ENCODE measurements at regions not wholly inside any gene's neighbourhood (a gene's known extent, or its start where the extent isn't known, plus 50 kb on each side); places are given as distances from the start of the nearest gene placed in this dataset.

GRCh38 chr5:125549322-125549911, 803.0 kb upstream of the ZNF608 start:
- DNase-seq (ENCODE audit: extremely low spot score), result no peak
- WGBS, result 40% methylated on average over 2 of the region's 2 CpGs
- Histone ChIP-seq H3K4me3 (ENCODE audit: low read depth, low read length) (no peak overlapping the region), H3K4me1 (ENCODE audit: insufficient read depth) (peaks cover 2% of the 10 kb centered on the region), H3K27ac (ENCODE audit: low read depth) (no peak overlapping the region), H3K36me3 (ENCODE audit: insufficient read depth) (no peaks in the 10 kb centered on the region)

GRCh38 chr5:125550274-125550673, 803.8 kb upstream of the ZNF608 start:
- Histone ChIP-seq H3K27ac (ENCODE audit: low read depth) (no peak overlapping the region), H3K4me1 (ENCODE audit: insufficient read depth) (peaks cover 2% of the 10 kb centered on the region), H3K4me3 (ENCODE audit: low read depth, low read length) (no peak overlapping the region), H3K36me3 (ENCODE audit: insufficient read depth) (no peaks in the 10 kb centered on the region)
- WGBS, result 14% methylated on average over 2 of the region's 2 CpGs
- no peak for DNase-seq (ENCODE audit: extremely low spot score)

GRCh38 chr5:125551246-125551645, 804.8 kb upstream of the ZNF608 start:
- DNase-seq (ENCODE audit: extremely low spot score), result no peak
- H3K4me1 ChIP-seq (ENCODE audit: insufficient read depth), result peaks cover 2% of the 10 kb centered on the region
- H3K4me3 ChIP-seq (ENCODE audit: low read depth, low read length), result no peak overlapping the region
- no peaks in the 10 kb centered on the region for H3K36me3 ChIP-seq (ENCODE audit: insufficient read depth)
- no peak overlapping the region for H3K27ac ChIP-seq (ENCODE audit: low read depth)

- DNase-seq (ENCODE audit: extremely low spot score), result no peak
- 96% methylated on average over 4 of the region's 4 CpGs for WGBS
- H3K4me1 ChIP-seq (ENCODE audit: insufficient read depth), result peaks cover 2% of the 10 kb centered on the region
- H3K27ac ChIP-seq (ENCODE audit: low read depth), result no peak overlapping the region
- H3K4me3 ChIP-seq (ENCODE audit: low read depth, low read length), result no peak overlapping the region
- no peaks in the 10 kb centered on the region for H3K36me3 ChIP-seq (ENCODE audit: insufficient read depth)
Observed at GRCh38 chr5:125551797-125552196, 805.4 kb upstream of the ZNF608 start.

GRCh38 chr5:125552486-125552885, 806.0 kb upstream of the ZNF608 start:
- Histone ChIP-seq H3K4me1 (ENCODE audit: insufficient read depth) (peaks cover 2% of the 10 kb centered on the region), H3K27ac (ENCODE audit: low read depth) (no peak overlapping the region), H3K4me3 (ENCODE audit: low read depth, low read length) (no peak overlapping the region), H3K36me3 (ENCODE audit: insufficient read depth) (no peaks in the 10 kb centered on the region)
- no peak for DNase-seq (ENCODE audit: extremely low spot score)
- WGBS, result 86% methylated on average over 1 of the region's 1 CpG

GRCh38 chr5:125554355-125554754, 807.9 kb upstream of the ZNF608 start:
- no peak overlapping the region for H3K4me3 ChIP-seq (ENCODE audit: low read depth, low read length)
- no peak overlapping the region for H3K27ac ChIP-seq (ENCODE audit: low read depth)
- H3K36me3 ChIP-seq (ENCODE audit: insufficient read depth), result no peaks in the 10 kb centered on the region
- no peaks in the 10 kb centered on the region for H3K4me1 ChIP-seq (ENCODE audit: insufficient read depth)
- DNase-seq (ENCODE audit: extremely low spot score), result no peak
- 86% methylated on average over 2 of the region's 2 CpGs for WGBS

GRCh38 chr5:125555591-125555990, 809.2 kb upstream of the ZNF608 start:
- no peak overlapping the region for H3K27ac ChIP-seq (ENCODE audit: low read depth)
- WGBS, result 95% methylated on average over 4 of the region's 4 CpGs
- no peaks in the 10 kb centered on the region for H3K4me1 ChIP-seq (ENCODE audit: insufficient read depth)

GRCh38 chr5:125558016-125558415, 811.6 kb upstream of the ZNF608 start:
- no peak for DNase-seq (ENCODE audit: extremely low spot score)
- H3K4me1 ChIP-seq (ENCODE audit: insufficient read depth), result no peaks in the 10 kb centered on the region
- H3K27ac ChIP-seq (ENCODE audit: low read depth), result no peak overlapping the region
- 82% methylated on average over 1 of the region's 1 CpG for WGBS
- H3K4me3 ChIP-seq (ENCODE audit: low read depth, low read length), result no peak overlapping the region
- H3K36me3 ChIP-seq (ENCODE audit: insufficient read depth), result no peaks in the 10 kb centered on the region

More at GRCh38 chr5:125555591-125555990, 809.2 kb upstream of the ZNF608 start:
- no peak for DNase-seq (ENCODE audit: extremely low spot score)
- Histone ChIP-seq H3K4me3 (ENCODE audit: low read depth, low read length) (no peak overlapping the region), H3K36me3 (ENCODE audit: insufficient read depth) (no peaks in the 10 kb centered on the region)

- WGBS, result 75% methylated on average over 3 of the region's 3 CpGs
- no peak overlapping the region for H3K4me3 ChIP-seq (ENCODE audit: low read depth, low read length)
- no peaks in the 10 kb centered on the region for H3K4me1 ChIP-seq (ENCODE audit: insufficient read depth)
- DNase-seq (ENCODE audit: extremely low spot score), result no peak
- no peaks in the 10 kb centered on the region for H3K36me3 ChIP-seq (ENCODE audit: insufficient read depth)
- no peak overlapping the region for H3K27ac ChIP-seq (ENCODE audit: low read depth)
Observed at GRCh38 chr5:125558466-125558865, 812.0 kb upstream of the ZNF608 start.

- Histone ChIP-seq H3K36me3 (ENCODE audit: insufficient read depth) (no peaks in the 10 kb centered on the region), H3K4me1 (ENCODE audit: insufficient read depth) (no peaks in the 10 kb centered on the region), H3K27ac (ENCODE audit: low read depth) (no peak overlapping the region), H3K4me3 (ENCODE audit: low read depth, low read length) (no peak overlapping the region)
- DNase-seq (ENCODE audit: extremely low spot score), result no peak
- WGBS, result 28% methylated on average over 2 of the region's 2 CpGs
Observed at GRCh38 chr5:125559296-125559695, 812.9 kb upstream of the ZNF608 start.

- WGBS, result 92% methylated on average over 4 of the region's 4 CpGs
- no peak overlapping the region for H3K27ac ChIP-seq (ENCODE audit: low read depth)
Observed at GRCh38 chr5:125560476-125561225, 814.2 kb upstream of the ZNF608 start.

GRCh38 chr5:125564317-125564975, 818.0 kb upstream of the ZNF608 start:
- Histone ChIP-seq H3K4me3 (ENCODE audit: low read depth, low read length) (no peak overlapping the region), H3K27ac (ENCODE audit: low read depth) (no peak overlapping the region), H3K4me1 (ENCODE audit: insufficient read depth) (no peaks in the 10 kb centered on the region), H3K36me3 (ENCODE audit: insufficient read depth) (no peaks in the 10 kb centered on the region)
- WGBS, result 96% methylated on average over 5 of the region's 5 CpGs
- DNase-seq (ENCODE audit: extremely low spot score), result no peak

More at GRCh38 chr5:125560476-125561225, 814.2 kb upstream of the ZNF608 start:
- Histone ChIP-seq H3K4me1 (ENCODE audit: insufficient read depth) (no peaks in the 10 kb centered on the region), H3K36me3 (ENCODE audit: insufficient read depth) (no peaks in the 10 kb centered on the region), H3K4me3 (ENCODE audit: low read depth, low read length) (no peak overlapping the region)
- no peak for DNase-seq (ENCODE audit: extremely low spot score)

- Histone ChIP-seq H3K4me1 (ENCODE audit: insufficient read depth) (no peaks in the 10 kb centered on the region), H3K27ac (ENCODE audit: low read depth) (no peak overlapping the region), H3K4me3 (ENCODE audit: low read depth, low read length) (no peak overlapping the region), H3K36me3 (ENCODE audit: insufficient read depth) (no peaks in the 10 kb centered on the region)
- DNase-seq (ENCODE audit: extremely low spot score), result no peak
- 77% methylated on average over 9 of the region's 9 CpGs for WGBS
Observed at GRCh38 chr5:125574491-125575044, 828.1 kb upstream of the ZNF608 start.

Data from urinary bladder (tissue), 3 donors.